SK-N-SH (cell line): ENCODE measurements at regions not wholly inside any gene's neighbourhood (a gene's known extent, or its start where the extent isn't known, plus 50 kb on each side); places are given as distances from the start of the nearest gene placed in this dataset.

Experiments used
- GATA2 ChIP-seq: sonication (generic); formaldehyde crosslinking; IDR thresholded peaks from 2 replicates; pipeline ENCODE4 v1.5.0; 2020; ENCODE audit warnings: mild to moderate bottlenecking, missing genetic modification reagents
- POLR2AphosphoS5 ChIP-seq: IDR thresholded peaks from 2 replicates; pipeline ENCODE4 v1.6.1; 2012; ENCODE audit warnings: low read depth, low read length
- RXRA ChIP-seq: IDR thresholded peaks from 2 replicates; pipeline ENCODE4 v1.4.0; 2012; ENCODE audit warnings: low read depth, mild to moderate bottlenecking, borderline replicate concordance
- TCF12 ChIP-seq: IDR thresholded peaks from 2 replicates; pipeline ENCODE4 v1.4.0; 2012
- TF ChIP-seq, protein P1 (sequence below): fragments of 200-600 bp; sonication (generic); IDR thresholded peaks from 2 replicates; pipeline ENCODE4 v1.6.1; 2017; ENCODE audit warnings: antibody characterized with exemption, mild to moderate bottlenecking, moderate library complexity
- TF ChIP-seq, protein P2 (sequence below): fragments of 150-350 bp; IDR thresholded peaks from 2 replicates; pipeline ENCODE4 v1.6.1; 2017; ENCODE audit warnings: antibody characterized with exemption, low read length, low read depth, borderline replicate concordance
- TF ChIP-seq, protein P3 (sequence below): IDR thresholded peaks from 2 replicates; pipeline ENCODE4; 2012

DNA sequence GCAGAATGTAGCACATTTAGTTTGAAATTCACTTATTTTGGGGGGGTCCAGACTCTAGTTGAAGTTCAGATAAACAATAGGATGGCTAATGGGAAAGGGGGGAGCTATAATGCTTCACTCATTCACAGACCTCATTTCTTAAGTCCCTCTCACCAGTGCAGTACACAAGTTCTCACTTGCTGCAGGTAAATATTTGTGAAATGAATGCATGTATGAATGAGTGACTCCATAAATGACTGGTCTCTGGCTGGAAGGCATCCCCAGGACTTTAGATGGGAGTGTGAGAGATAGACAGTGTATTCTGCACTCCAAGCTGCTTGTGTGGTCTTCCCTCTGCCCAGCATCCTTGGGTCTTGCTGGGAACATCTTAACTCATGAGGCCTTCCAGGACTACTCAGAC, 169.2 kb downstream of the ZIC5 start:
- TF ChIP-seq, protein P1, sequence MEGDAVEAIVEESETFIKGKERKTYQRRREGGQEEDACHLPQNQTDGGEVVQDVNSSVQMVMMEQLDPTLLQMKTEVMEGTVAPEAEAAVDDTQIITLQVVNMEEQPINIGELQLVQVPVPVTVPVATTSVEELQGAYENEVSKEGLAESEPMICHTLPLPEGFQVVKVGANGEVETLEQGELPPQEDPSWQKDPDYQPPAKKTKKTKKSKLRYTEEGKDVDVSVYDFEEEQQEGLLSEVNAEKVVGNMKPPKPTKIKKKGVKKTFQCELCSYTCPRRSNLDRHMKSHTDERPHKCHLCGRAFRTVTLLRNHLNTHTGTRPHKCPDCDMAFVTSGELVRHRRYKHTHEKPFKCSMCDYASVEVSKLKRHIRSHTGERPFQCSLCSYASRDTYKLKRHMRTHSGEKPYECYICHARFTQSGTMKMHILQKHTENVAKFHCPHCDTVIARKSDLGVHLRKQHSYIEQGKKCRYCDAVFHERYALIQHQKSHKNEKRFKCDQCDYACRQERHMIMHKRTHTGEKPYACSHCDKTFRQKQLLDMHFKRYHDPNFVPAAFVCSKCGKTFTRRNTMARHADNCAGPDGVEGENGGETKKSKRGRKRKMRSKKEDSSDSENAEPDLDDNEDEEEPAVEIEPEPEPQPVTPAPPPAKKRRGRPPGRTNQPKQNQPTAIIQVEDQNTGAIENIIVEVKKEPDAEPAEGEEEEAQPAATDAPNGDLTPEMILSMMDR = no peak
- TF ChIP-seq, protein P2, sequence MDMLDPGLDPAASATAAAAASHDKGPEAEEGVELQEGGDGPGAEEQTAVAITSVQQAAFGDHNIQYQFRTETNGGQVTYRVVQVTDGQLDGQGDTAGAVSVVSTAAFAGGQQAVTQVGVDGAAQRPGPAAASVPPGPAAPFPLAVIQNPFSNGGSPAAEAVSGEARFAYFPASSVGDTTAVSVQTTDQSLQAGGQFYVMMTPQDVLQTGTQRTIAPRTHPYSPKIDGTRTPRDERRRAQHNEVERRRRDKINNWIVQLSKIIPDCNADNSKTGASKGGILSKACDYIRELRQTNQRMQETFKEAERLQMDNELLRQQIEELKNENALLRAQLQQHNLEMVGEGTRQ = no peak
- TF ChIP-seq, protein P3, sequence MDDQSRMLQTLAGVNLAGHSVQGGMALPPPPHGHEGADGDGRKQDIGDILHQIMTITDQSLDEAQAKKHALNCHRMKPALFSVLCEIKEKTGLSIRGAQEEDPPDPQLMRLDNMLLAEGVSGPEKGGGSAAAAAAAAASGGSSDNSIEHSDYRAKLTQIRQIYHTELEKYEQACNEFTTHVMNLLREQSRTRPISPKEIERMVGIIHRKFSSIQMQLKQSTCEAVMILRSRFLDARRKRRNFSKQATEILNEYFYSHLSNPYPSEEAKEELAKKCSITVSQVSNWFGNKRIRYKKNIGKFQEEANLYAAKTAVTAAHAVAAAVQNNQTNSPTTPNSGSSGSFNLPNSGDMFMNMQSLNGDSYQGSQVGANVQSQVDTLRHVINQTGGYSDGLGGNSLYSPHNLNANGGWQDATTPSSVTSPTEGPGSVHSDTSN = no peak
- TF ChIP-seq TCF12 (no peak), POLR2AphosphoS5 (no peak), GATA2 (CRISPR knock-in tag) (no peak), RXRA (no peak)
